GM13977 (cell line): ENCODE measurements at regions not wholly inside any gene's neighbourhood (a gene's known extent, or its start where the extent isn't known, plus 50 kb on each side); places are given as distances from the start of the nearest gene placed in this dataset.

ENCODE experiments used
- DNase-seq: peaks from one replicate; pipeline ENCODE4 v3.0.0; 2012; ENCODE audit warnings: low spot score
- CTCF ChIP-seq: IDR thresholded peaks from 2 replicates; pipeline ENCODE4 v1.5.1; 2012; ENCODE audit warnings: mild to moderate bottlenecking, control low read depth; ENCODE audit not compliant: insufficient read depth; ENCODE audit errors: extremely low read depth, missing control alignments
- in situ Hi-C: fragments of 300-500 bp; cut with MboI; formaldehyde crosslinking; loops from one replicate; pipeline ENCODE4 v1.12.0; 2022; ENCODE audit warnings: low sequenced_read_pairs, low pct_unique_long_range_greater_than_20kb, mixed read lengths, inconsistent platforms; ENCODE audit not compliant: unreplicated experiment

- TF ChIP-seq CTCF = no peak
- in situ Hi-C loops = no loop called here
- no peak for DNase-seq
These were observed 215.9 kb upstream of the HMGA2 start for GRCh38 chr12:65608319-65608916.

- no peak for DNase-seq
- in situ Hi-C loops = no loop called here
- no peak for TF ChIP-seq CTCF
These were observed 214.9 kb upstream of the HMGA2 start for GRCh38 chr12:65609359-65609771.

- in situ Hi-C loops = no loop called here
- TF ChIP-seq CTCF = no peak
These were observed 212.9 kb upstream of the HMGA2 start for GRCh38 chr12:65611396-65611795.

GRCh38 chr12:65612440-65612839 lies 211.8 kb upstream of the HMGA2 start:
- no peak for TF ChIP-seq CTCF
- no peak for DNase-seq
- in situ Hi-C loops = no loop called here

More at GRCh38 chr12:65611396-65611795, 212.9 kb upstream of the HMGA2 start:
- no peak for DNase-seq

- no peak for DNase-seq
- in situ Hi-C loops = no loop called here
- no peak for TF ChIP-seq CTCF
These were observed 210.6 kb upstream of the HMGA2 start for GRCh38 chr12:65613692-65614091.

GRCh38 chr12:65614259-65614889 lies 209.9 kb upstream of the HMGA2 start:
- no peak for TF ChIP-seq CTCF
- in situ Hi-C loops = no loop called here
- DNase-seq = no peak
